ENCODE measurements at regions not wholly inside any gene's neighbourhood (a gene's known extent, or its start where the extent isn't known, plus 50 kb on each side); places are given as distances from the start of the nearest gene placed in this dataset.
A peak's percentile ranks its signal among the peaks of the same experiment; 100 is the strongest.

DNA sequence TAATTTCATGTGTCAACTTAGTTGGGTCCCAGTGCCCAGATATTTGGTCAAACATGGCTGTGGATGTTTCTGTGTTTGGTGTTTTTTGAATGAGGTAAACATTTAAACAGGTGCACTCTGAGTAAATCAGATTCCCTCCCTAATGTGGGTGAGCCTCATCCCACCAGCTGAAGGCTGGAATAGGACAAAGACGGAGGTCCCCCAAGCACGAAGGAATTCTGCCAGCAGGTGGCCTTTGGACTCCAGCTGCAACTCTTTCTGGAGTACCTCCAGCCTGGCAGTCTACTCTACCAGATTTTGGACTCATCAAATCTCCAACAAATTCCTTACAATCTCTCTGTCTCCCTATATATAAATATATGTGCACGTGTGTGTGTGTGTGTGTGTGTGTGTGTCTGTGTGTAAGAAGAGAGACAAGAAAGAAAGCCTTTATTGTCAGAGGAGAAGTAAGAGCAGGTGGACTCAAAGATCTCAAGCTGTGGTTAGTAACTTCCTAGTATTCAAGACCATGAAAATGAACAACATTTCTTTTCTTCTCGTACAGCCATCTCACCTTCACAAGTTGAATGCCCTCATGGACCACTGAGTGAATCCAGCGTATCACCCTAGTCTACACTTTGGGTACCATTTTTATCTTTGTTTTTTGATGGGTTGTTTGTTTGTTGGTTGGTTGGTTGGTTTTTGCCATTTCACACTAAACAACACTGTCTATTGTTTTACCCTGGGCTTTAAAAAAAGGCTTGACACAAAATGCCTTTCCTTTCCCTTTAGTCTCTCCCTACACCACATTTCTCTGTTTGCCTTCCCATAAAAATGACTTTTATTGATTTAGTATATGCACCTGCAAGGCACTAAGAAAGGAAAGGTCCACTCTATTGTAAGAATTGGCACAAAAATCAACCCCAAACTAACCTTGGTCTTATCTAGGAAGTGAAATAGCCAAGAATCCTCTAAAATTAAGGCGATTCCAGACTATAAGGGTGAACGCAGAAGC lies 118.7 kb downstream of the TENT4A start:
- DNase-seq (ENCODE audit: insufficient read length, low spot score) (no peak), FAIRE-seq (no peak)

DNA sequence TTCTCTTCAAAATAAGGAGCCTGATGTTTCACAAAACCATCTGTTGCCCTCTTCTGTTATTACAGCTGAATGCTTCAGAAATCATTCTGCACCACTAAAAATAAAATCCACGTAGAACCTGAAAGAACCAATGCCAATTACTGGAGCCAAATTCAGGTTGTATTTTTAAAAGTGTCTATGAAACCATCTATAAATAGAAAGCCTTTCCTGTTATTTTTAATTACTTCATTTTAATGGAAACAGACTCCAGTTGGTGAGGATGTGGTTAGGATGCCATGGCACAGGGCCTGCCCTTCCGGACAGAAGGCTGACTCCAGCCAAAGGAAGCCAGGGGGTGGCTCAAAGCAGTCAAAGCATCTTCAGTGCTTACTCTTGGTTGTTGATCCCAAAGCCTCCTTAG lies 119.8 kb downstream of the TENT4A start:
- DNase-seq (ENCODE audit: insufficient read length, low spot score) (no peak), FAIRE-seq (no peak)

DNA sequence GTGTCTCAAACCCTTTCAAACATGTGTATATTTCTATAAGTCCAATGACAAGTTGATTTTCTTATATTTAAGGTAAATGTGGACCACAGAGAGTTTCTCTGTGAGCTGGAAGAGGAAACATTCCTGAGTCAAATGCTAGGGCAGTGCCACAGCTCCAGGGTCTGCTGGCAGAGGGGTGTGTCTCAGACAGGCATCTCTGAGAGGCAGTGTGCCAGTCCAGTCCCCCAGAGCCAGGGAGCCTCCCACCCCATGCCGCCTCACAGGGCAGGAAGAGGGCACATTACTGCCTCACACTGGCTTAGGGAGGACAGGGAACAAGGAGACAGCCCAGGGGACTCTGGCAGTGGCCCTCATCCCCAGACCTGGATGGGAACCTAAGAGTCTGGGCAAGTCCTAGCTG lies 120.2 kb downstream of the TENT4A start:
- no peak for FAIRE-seq
- DNase-seq (ENCODE audit: insufficient read length, low spot score) = no peak

DNA sequence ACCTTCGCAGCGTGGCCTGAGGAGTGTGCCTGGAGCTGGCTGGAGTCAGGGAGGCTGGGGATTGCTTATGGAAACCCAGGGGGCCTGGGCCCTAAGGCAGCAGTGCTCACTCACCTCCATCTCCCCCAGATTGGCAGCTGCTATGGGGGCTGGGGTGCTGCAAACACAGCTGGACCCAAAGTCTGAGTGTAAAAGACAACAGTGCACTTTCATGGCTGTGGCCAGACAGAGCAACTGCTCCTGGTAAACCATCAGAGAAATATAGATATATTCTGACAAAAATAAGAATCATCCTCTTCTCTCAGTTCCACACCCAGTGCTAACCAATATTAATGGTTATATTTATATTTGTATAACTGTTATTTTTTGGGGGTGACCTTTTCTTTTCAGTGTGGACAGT lies 123.9 kb downstream of the TENT4A start:
- FAIRE-seq (no peak), DNase-seq (ENCODE audit: insufficient read length, low spot score) (no peak)

DNA sequence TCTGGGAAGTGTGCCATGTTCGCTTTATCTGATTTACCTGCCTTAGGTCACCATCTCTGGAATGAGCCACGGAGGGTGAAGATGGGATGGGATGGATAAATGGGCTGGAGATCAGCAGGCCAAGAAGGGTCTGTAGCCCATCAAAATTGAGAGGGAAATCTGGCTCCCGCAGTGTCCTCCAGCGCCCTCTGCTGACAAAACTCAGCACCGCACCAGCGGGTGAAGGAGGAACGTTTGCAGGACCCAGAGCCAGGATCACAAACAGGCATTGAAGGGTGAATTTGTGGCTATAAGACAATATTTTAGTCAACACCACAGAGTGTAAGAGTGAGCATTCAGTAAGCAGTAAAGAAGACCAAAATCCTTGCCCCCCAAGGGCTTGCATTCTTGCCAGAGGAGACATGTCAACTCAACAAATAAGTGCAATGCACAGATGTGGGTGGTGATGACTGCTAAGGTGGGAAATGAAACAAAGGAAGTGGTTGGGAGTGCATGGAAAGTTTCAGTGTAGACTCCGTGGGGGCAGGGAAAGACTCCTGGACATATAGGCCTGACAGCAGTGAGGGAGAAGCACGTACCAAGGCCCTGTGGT lies 124.4 kb downstream of the TENT4A start:
- DNase-seq (ENCODE audit: insufficient read length, low spot score) (no peak), FAIRE-seq (no peak)

DNA sequence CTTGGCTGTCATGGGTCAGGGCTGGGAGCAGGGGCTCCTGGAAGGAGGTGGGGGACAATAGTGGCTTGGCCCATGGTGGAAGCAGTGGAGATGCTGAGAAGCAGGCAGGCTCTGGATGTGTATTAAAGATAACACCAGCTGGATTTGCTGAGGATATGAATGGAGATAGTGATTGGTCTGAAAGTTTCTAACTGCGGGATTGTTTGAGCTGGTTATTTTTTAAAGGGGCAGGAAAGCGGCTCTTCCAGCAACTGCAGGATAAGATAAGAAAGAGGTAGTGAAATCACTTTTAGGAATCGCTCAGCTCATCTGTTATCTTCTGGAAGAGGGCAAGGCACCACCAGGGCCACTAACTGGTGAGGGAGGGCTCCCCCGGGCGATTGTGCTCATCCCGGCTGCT lies 125.5 kb downstream of the TENT4A start:
- DNase-seq (ENCODE audit: insufficient read length, low spot score) (no peak), FAIRE-seq (no peak)

DNA sequence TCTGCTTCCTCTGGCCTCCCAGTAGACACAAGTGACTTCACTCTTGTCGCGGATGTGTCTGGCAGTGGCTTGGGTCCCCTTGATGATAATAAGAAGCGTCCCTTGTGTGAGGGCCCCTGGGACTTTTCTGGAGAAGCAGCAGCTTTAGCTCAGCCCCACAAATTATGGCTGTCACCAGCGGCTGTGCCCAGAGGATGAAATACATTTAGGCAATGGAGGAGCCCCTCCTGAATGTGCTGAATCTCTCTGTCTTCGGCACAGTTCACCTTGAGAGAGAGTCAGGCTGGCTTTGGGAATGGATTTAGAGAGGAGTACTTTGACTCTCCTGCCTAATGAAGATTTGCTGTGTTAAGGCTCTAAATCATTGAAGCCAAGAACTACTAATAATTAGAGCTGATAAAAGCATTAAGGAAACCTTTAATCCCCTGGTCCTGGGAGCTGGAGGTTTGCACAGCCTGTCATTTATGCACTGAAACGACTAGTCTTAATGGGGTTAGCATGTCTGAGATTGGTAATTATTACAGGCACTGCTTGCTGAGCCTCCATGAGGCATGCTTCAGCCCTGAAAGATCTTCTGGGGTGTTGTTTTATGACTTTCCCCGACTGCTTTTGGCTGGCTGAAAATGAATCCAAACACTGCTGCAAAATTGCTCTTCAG lies 127.0 kb downstream of the TENT4A start:
- FAIRE-seq = no peak
- no peak for DNase-seq (ENCODE audit: insufficient read length, low spot score)

DNA sequence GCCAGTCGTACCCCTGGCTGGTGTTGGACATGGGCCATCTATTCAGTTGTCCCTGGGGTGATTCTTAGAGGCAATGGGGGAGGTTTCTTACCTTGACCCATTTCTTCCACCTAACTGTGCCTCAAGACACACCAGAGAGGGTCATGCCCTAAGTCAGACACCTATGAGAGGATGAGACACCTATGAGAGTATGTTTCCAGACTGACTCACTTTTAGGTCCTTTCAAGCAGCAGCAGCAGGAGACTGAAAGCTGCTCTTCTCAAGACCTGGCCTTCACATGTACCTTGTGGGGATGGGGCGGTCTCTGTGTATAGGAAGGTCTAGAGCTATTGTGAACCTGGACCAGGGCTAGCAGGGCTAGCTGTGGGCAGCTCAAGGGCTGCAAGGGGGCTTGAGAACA lies 130.1 kb downstream of the TENT4A start:
- DNase-seq (ENCODE audit: insufficient read length, low spot score) (no peak), FAIRE-seq (no peak)

DNA sequence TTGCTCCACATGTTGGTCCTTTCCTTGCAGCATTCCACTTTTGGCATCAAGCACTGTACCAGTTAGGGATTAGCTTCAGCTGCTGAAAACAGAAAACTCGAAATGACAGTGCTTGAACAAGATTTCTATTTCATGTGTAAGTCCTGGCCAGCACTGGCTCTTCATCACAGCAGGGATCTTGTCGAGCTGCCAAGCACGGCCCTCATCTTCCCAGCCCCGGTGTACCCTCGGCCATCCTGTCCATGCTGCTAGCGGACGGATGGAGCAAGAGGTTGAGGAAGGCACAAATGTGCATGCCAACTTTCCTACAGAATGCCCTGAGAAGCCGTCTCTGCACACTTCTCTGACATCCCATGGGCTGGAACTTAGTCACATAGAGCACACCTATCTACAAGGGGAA lies 130.6 kb downstream of the TENT4A start:
- DNase-seq (ENCODE audit: insufficient read length, low spot score) = no peak
- FAIRE-seq = no peak

DNA sequence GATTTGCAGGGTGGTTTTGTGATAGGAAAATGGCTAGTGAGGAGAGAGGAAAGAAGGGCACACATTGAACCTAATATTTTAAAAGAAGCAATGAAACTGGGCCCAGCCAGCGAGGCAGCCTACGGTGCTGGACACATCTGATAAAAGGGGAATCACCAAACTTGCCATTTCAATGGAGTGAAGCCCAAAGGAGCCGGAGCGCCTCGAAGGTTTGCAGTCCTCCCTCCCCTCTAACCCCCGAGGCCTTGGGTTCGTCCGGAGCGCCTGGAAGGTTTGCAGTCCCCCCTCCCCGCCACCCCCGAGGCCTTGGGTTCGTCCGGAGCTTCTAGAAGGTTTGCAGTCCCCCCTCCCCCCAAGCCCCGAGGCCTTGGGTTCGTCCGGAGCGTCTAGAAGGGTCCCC lies 132.6 kb downstream of the TENT4A start:
- FAIRE-seq = no peak
- no peak for DNase-seq (ENCODE audit: insufficient read length, low spot score)

DNA sequence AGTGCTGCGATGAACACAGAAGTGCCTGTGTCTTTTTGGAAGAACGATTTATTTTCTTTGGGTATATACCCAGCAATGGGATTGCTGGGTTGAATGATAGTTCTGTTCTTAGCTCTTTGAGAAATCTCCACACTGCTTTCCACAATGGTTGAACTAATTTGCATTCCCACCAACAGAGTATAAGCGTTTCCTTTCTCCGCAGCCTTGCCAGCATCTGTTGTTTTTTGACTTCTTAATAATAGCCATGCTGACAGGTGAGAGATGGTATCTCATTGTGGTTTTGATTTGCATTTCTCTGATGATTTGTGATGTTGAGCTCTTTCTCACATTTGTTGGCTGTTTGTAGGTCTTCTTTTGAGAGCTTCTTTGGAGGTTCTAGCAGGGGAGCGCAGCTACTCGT lies 134.6 kb downstream of the TENT4A start:
- FAIRE-seq = no peak
- DNase-seq (ENCODE audit: insufficient read length, low spot score) = no peak

DNA sequence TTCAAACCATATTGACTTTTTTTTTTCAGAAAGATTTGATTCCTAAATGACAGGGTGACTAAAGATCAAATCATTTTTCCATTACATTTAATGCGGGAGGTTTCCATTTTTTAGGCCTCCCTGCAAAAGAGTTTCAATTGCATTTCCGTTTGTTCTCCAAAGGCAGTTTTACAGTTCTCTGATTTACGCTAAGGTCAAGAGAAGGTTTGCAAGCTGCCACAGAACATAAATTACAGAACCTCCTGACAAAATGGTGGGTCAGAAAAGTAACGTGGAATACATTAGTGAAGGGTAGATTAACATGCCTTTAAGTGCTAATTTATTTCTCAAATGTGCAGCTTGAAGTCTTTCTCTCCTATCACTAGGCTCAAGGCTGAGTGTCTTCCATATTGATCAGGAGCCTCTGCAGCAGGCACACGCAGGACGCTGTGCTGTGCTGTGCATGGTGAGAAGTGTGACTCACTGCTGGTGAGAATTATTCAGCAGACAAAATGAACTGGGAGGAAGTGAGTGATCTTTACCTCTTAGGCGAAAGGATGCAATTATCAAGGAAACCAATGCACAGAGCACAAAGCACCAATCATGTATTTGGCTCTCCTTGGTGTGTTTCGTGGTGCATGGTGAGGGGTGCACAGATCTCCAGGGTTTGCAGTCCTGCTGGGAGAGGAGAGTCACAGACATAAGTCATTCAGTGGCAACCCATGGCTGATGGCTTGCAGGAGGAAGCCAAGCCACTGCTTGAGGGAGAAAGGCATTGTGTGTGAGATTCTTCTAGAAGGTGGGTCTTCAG lies 136.3 kb downstream of the TENT4A start:
- no peak for DNase-seq (ENCODE audit: insufficient read length, low spot score)
- FAIRE-seq = no peak

DNA sequence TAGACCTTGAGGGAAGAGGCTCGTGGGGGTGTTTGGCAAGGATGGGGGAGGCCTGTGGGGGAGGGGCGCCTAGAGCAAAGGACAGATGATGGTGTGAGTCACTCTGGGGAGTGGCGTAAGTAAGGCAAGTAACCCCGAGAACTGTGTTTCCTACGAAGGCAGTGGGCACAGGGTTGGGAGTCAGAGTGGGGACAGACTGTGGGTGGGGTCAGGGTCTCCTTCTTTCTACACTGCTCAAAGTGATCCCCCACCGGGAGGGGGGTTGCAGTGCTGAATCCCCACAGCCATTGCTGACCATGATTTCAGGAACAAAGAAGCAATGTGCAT lies 136.8 kb downstream of the TENT4A start:
- FAIRE-seq = no peak
- DNase-seq (ENCODE audit: insufficient read length, low spot score) = no peak

DNA sequence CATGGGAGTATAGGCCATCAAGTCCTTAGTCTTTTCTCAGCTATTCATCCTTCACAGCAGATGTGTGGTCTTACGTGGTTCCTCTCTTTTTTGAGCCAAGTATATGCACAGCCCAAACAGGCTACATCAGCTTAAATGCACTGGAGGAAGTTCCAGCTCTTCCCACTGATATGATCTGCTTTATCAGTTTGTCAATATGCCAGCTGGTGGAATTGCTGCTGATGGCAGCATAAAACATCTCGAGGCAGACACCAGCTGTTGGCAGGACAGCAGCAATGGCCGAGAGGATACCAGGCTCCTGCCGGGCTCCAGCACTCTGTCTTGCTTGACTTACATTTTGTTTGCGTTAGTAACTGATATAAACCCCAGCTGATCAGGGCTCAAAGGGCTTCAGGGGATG lies 143.4 kb downstream of the TENT4A start:
- no peak for FAIRE-seq
- DNase-seq (ENCODE audit: insufficient read length, low spot score) = no peak

DNA sequence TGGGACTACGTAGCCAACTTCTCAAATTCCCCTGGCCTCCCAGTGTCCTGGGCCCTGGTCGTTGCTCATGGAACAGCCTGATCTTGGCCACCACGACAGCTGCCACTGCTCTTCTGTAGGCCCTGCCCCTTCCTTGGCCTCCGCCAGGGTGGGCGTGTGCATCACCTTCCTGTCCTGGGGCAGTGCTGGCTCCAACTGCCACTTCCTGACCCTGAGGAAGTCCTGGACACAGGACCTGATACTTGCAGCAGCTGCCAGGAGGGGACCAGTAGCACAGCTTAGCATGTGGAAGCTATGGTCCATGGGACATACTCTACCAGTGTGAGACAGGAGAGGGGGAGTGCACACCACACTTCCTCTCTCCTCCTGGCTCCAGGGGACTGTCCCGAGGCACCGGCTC lies 145.2 kb downstream of the TENT4A start:
- FAIRE-seq (no peak), DNase-seq (ENCODE audit: insufficient read length, low spot score) (no peak)

DNA sequence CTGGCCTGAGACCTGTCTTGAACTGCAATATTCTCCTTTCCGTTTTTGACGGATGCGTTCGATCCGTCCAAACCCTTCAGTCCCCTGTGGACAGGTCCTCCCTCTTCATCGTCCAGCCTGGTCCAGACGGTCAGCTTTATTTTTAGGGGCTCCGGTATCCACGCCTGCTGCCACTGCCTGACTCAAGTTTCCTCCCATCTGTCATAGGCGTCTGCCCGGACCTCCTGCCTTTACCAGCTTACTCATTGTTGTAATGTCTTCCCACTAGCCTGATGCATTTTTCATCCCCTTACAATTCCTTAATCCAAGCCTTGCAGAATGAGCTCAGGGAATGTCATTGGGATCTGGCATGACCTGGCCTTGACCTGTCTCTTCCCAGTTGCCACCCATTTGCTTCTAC lies 145.8 kb downstream of the TENT4A start:
- no peak for DNase-seq (ENCODE audit: insufficient read length, low spot score)
- FAIRE-seq = no peak

DNA sequence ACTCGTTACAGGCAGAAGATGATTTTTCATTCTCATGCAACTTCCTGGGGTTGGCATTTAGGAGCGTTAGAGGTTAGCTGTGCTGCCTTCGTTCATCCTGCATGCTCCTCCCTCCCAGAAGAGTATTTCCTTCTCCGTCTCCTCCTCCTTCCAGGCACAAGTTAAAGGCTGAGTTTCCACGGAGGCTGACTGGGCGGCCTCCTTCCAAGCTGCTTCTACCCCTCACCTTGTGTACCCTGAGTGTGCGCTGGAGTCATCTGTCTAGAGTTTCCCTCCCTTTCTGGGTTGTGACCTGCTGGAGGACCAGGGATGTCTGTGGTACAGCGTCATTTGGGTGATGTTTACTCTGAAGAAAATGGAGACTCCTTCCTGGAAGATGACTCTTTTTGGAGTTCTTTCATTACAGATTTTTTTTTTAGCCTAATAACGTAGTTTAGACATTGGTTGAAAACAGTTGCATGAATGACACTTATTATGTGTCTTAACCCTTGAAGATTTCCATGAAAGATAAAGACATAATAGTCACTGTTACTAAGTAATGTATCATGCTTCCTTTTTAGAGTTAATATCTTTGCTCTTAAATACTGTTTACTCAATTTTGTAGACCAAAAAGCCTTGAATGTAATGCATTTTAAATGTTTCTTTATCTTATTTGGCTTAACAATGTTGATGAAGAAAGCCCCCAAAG lies 146.9 kb downstream of the TENT4A start:
- FAIRE-seq (peak; percentile 36), DNase-seq (ENCODE audit: insufficient read length, low spot score) (no peak)

DNA sequence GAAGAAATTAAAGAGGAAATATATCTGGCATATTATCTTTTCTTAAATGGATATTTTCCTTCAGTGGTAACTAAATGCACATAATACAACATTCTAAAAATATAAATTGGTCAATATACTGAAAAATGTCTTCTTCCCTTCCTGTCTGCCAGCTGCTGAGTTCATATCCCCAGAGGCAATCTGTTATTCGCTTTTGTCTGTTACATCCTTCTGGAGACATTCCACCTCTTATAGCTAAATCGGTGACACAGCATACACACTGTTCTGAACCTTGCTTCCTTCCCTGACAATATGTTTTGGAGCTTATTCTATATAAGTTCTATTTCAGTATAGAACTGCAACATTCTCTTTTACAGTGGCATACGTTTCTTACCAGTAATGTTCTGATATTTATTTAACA lies 147.8 kb downstream of the TENT4A start:
- FAIRE-seq = no peak
- DNase-seq (ENCODE audit: insufficient read length, low spot score) = no peak

DNA sequence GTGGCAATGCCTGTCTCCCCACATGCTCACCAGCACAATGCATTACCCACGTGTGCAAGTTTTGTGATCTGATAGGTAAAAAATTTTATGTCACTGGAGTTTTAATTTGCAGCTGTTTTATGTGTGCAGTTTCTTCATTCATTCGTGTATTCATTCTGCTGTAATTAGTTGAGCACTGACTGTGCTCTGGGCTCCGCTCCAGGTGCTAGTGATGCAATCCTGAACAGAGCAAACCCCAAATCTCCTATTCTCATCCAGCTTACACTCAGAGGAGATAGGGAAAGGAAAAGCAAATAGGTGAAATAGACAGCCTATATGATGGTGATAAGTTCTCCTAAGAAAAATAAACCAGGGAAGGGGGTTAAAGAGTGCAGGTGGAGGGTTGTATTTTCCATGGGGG lies 148.4 kb downstream of the TENT4A start:
- no peak for FAIRE-seq
- no peak for DNase-seq (ENCODE audit: insufficient read length, low spot score)

DNA sequence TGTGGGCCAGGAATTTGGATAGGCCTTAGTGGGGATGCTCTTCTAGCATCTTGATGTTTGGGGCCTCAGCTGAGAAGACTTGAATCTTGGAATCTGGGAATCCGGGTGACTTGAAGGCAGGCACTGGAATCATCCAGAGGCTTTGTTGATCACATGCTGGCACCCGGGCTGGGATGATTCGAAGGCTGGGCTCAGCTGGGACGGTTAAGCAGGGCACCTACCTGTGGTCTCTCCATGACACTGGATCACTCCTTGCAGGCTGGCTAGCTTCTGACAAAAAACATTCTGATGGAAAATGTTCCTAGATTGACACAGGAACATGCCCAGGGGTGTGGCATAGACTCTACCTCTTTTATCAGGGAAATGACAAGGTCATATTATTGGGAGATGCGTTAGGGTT lies 149.1 kb downstream of the TENT4A start:
- no peak for FAIRE-seq

DNA sequence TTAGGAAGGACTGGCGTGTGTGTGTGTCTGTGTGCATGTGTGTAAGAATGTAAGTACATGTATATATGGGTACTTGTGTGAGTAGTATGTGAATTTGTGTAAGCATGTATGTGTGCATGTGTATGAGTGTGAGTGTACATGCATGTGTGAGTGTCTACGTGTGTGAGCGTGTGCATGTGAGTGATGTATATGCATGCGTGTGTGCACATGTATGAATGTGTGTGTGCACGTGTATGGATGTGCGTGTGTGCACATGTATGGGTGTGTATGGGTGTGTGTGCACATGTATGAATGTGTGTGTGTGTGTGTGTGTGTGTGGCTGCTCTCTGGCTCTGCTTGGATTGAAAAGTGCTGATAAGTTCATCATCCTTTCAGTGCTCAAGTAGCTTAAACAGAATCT lies 154.5 kb downstream of the TENT4A start:
- DNase-seq (ENCODE audit: insufficient read length, low spot score) (no peak), FAIRE-seq (peak; percentile 89)

More for the DNA sequence above, 149.1 kb downstream of the TENT4A start:
- no peak for DNase-seq (ENCODE audit: insufficient read length, low spot score)

All from HTR-8/SVneo (cell line).